H9 (cell line): ENCODE measurements at regions not wholly inside any gene's neighbourhood (a gene's known extent, or its start where the extent isn't known, plus 50 kb on each side); places are given as distances from the start of the nearest gene placed in this dataset.
A peak's percentile ranks its signal among the peaks of the same experiment; 100 is the strongest.

Experiments
- DNase-seq: peaks from one replicate; pipeline ENCODE4 v3.0.0-alpha.2; 2017
- H2AFZ ChIP-seq: one replicate; pipeline ENCODE4 v1.6.1; 2013; ENCODE audit warnings: mild to moderate bottlenecking, low read length, control low read depth, moderate library complexity
- H2AK5ac ChIP-seq: 2 replicates; pipeline ENCODE4 v1.6.1; 2013; ENCODE audit warnings: low read length, control low read depth, mixed read lengths; ENCODE audit not compliant: insufficient read length
- H2BK120ac ChIP-seq: one replicate; pipeline ENCODE4 v1.6.1; 2013; ENCODE audit warnings: low read depth, mild to moderate bottlenecking, low read length, control low read depth, inconsistent platforms; ENCODE audit not compliant: poor library complexity, severe bottlenecking
- H2BK12ac ChIP-seq: 2 replicates; pipeline ENCODE4 v1.6.1; 2013; ENCODE audit warnings: low read length, control low read depth, mixed read lengths, low read depth; ENCODE audit not compliant: insufficient read length
- H2BK15ac ChIP-seq: 2 replicates; pipeline ENCODE4 v1.6.1; 2013; ENCODE audit warnings: low read depth, low read length, control low read depth
- H2BK20ac ChIP-seq: one replicate; pipeline ENCODE4 v1.6.1; 2013; ENCODE audit warnings: low read depth, mild to moderate bottlenecking, low read length, control low read depth, inconsistent platforms; ENCODE audit not compliant: poor library complexity, severe bottlenecking
- H2BK5ac ChIP-seq: 2 replicates; pipeline ENCODE4 v1.6.1; 2013; ENCODE audit warnings: low read length, control low read depth, mixed read lengths; ENCODE audit not compliant: insufficient read length
- H3K14ac ChIP-seq: 2 replicates; pipeline ENCODE4 v1.6.1; 2013; ENCODE audit warnings: low read length, control low read depth; ENCODE audit not compliant: insufficient read depth
- H3K18ac ChIP-seq: 2 replicates; pipeline ENCODE4 v1.6.1; 2013; ENCODE audit warnings: low read depth, mild to moderate bottlenecking, mixed read lengths, low read length, control low read depth; ENCODE audit not compliant: insufficient read length
- H3K23ac ChIP-seq: 2 replicates; pipeline ENCODE4 v1.6.1; 2013; ENCODE audit warnings: low read length, control low read depth, mixed read lengths, low read depth; ENCODE audit not compliant: insufficient read length
- H3K23me2 ChIP-seq: 2 replicates; pipeline ENCODE4 v1.6.1; 2013; ENCODE audit warnings: low read depth, mild to moderate bottlenecking, mixed read lengths, low read length, control low read depth; ENCODE audit not compliant: insufficient read length, poor library complexity, severe bottlenecking
- H3K27ac ChIP-seq: 2 replicates; pipeline ENCODE4 v1.5.1; 2013; ENCODE audit warnings: low read length, control low read depth, mixed read lengths, low read depth; ENCODE audit not compliant: insufficient read length
- H3K27me3 ChIP-seq: 2 replicates; pipeline ENCODE4 v1.6.1; 2013; ENCODE audit warnings: low read length, control low read depth, inconsistent platforms; ENCODE audit not compliant: insufficient read depth
- H3K4ac ChIP-seq: 2 replicates; pipeline ENCODE4 v1.6.1; 2013; ENCODE audit warnings: low read depth, mild to moderate bottlenecking, control low read depth, inconsistent platforms, low read length, moderate library complexity
- H3K4me1 ChIP-seq: 2 replicates; pipeline ENCODE4 v1.6.1; 2013; ENCODE audit warnings: low read length, control low read depth, inconsistent platforms; ENCODE audit not compliant: insufficient read depth
- H3K4me2 ChIP-seq: 2 replicates; pipeline ENCODE4 v1.6.1; 2013; ENCODE audit warnings: low read length, control low read depth, mixed read lengths; ENCODE audit not compliant: insufficient read length, insufficient read depth
- H3K56ac ChIP-seq: 2 replicates; pipeline ENCODE4 v1.6.1; 2013; ENCODE audit warnings: low read depth, mild to moderate bottlenecking, mixed read lengths, low read length, control low read depth; ENCODE audit not compliant: insufficient read length
- H3K79me1 ChIP-seq: 2 replicates; pipeline ENCODE4 v1.6.1; 2013; ENCODE audit warnings: low read depth, mild to moderate bottlenecking, moderate library complexity, low read length, control low read depth, inconsistent platforms; ENCODE audit not compliant: insufficient read depth, poor library complexity, severe bottlenecking
- H3K79me2 ChIP-seq: 2 replicates; pipeline ENCODE4 v1.6.1; 2013; ENCODE audit warnings: low read length, control low read depth, inconsistent platforms; ENCODE audit not compliant: insufficient read depth
- H3K9ac ChIP-seq: 2 replicates; pipeline ENCODE4 v1.6.1; 2013; ENCODE audit warnings: low read length, control low read depth, mixed read lengths; ENCODE audit not compliant: insufficient read length; ENCODE audit errors: extremely low read depth
- H3K9me3 ChIP-seq: one replicate; pipeline ENCODE4 v1.6.1; 2013; ENCODE audit warnings: low read depth, low read length, inconsistent platforms; ENCODE audit not compliant: control insufficient read depth
- H3T11ph ChIP-seq: one replicate; pipeline ENCODE4 v1.6.1; 2013; ENCODE audit warnings: mild to moderate bottlenecking, low read length, control low read depth, inconsistent platforms
- H4K20me1 ChIP-seq: one replicate; pipeline ENCODE4 v1.6.1; 2013; ENCODE audit not compliant: control insufficient read depth, insufficient read length, insufficient read depth
- H4K5ac ChIP-seq: 2 replicates; pipeline ENCODE4 v1.6.1; 2013; ENCODE audit warnings: low read depth, mild to moderate bottlenecking, mixed read lengths, low read length, control low read depth; ENCODE audit not compliant: insufficient read length
- H4K8ac ChIP-seq: replicated peaks from 2 replicates; pipeline ENCODE4 v1.6.1; 2013; ENCODE audit warnings: low read length, control low read depth, mixed read lengths, low read depth; ENCODE audit not compliant: insufficient read length
- H4K91ac ChIP-seq: 2 replicates; pipeline ENCODE4 v1.6.1; 2013; ENCODE audit warnings: low read depth, mild to moderate bottlenecking, moderate library complexity, mixed read lengths, low read length, control low read depth; ENCODE audit not compliant: insufficient read length
- H3K27ac Mint-ChIP-seq, 3 experiments: 2 replicates in 2 of 3; 3 replicates in 1 of 3; pipeline ENCODE4 v1.8.0; 2020 to 2021; ENCODE audit warnings: mixed read lengths in 3 of 3, mild to moderate bottlenecking in 1 of 3, moderate library complexity in 1 of 3
- H3K27me3 Mint-ChIP-seq: 2 replicates; pipeline ENCODE4 v1.8.0; 2021; ENCODE audit warnings: low read depth, mild to moderate bottlenecking, moderate library complexity, mixed read lengths
- H3K36me3 Mint-ChIP-seq, 3 experiments: 2 replicates in 2 of 3; 3 replicates in 1 of 3; pipeline ENCODE4 v1.8.0; 2020 to 2021; ENCODE audit warnings: low read depth in 3 of 3, mixed read lengths in 3 of 3; ENCODE audit not compliant: insufficient read depth in 1 of 3
- H3K4me1 Mint-ChIP-seq, 2 experiments: 2 replicates each; pipeline ENCODE4 v1.8.0; 2020; ENCODE audit warnings: mixed read lengths in 2 of 2
- H3K4me3 Mint-ChIP-seq, 2 experiments: 2 replicates in 1 of 2; 3 replicates in 1 of 2; pipeline ENCODE4 v1.8.0; 2020 to 2021; ENCODE audit warnings: mild to moderate bottlenecking in 2 of 2, mixed read lengths in 2 of 2, moderate library complexity in 1 of 2
- H3K9me3 Mint-ChIP-seq, 2 experiments: 2 replicates in 1 of 2; 3 replicates in 1 of 2; pipeline ENCODE4 v1.8.0; 2020; ENCODE audit warnings: mild to moderate bottlenecking in 2 of 2, mixed read lengths in 2 of 2, moderate library complexity in 1 of 2
- TF ChIP-seq, protein P1 (sequence below): fragments of 200-600 bp; sonication (generic); conservative IDR thresholded peaks from 3 replicates; pipeline ENCODE4 v1.8.0; 2021; ENCODE audit warnings: antibody characterized with exemption, mild to moderate bottlenecking

DNA sequence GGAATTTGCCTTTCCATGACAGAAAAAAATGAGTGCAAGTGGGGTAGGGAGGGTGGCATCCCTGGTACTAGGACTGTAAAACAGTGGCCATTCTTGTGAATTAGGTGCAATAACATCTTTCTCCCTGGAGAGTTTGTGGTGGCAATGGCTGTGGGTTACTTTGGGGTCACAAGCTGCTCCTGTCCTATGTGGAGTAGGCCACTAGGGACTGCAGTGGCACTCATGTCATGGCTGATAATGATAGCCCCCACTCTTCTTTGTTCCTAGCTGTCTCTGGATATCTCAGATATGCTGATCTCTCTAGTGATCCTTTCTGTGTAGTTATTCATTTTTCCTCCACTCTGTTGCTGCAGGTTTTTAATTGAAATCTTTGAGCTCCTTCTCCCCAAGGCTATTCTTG, 270.5 kb upstream of the CHORDC1 start:
- TF ChIP-seq, protein P1, sequence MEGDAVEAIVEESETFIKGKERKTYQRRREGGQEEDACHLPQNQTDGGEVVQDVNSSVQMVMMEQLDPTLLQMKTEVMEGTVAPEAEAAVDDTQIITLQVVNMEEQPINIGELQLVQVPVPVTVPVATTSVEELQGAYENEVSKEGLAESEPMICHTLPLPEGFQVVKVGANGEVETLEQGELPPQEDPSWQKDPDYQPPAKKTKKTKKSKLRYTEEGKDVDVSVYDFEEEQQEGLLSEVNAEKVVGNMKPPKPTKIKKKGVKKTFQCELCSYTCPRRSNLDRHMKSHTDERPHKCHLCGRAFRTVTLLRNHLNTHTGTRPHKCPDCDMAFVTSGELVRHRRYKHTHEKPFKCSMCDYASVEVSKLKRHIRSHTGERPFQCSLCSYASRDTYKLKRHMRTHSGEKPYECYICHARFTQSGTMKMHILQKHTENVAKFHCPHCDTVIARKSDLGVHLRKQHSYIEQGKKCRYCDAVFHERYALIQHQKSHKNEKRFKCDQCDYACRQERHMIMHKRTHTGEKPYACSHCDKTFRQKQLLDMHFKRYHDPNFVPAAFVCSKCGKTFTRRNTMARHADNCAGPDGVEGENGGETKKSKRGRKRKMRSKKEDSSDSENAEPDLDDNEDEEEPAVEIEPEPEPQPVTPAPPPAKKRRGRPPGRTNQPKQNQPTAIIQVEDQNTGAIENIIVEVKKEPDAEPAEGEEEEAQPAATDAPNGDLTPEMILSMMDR, result 0 out of 3 replicates have a peak, but pooled peaks have one; percentile 16
- no peaks in the 10 kb centered on the region for H3K27me3 ChIP-seq
- H4K20me1 ChIP-seq, result no peaks in the 10 kb centered on the region
- no peak overlapping the region for H2AFZ ChIP-seq
- H3T11ph ChIP-seq, result no peak overlapping the region
- H3K79me2 ChIP-seq, result no peaks in the 10 kb centered on the region
- no peak overlapping the region for H4K8ac ChIP-seq
- H2BK15ac ChIP-seq, result no peak overlapping the region
- no peaks in the 10 kb centered on the region for H3K27me3 Mint-ChIP-seq
- H3K9ac ChIP-seq, result no peak overlapping the region
- no peaks in the 10 kb centered on the region for H3K79me1 ChIP-seq
- peaks cover 5 to 6% of the 10 kb centered on the region in 2 experiments; a peak in 2 of 4 replicates for H3K4me1 Mint-ChIP-seq
- H3K27ac Mint-ChIP-seq, result no peak overlapping the region
- H2BK5ac ChIP-seq, result no peak overlapping the region
- H3K4me1 ChIP-seq, result no peaks in the 10 kb centered on the region
- no peak overlapping the region for H3K27ac ChIP-seq
- no peak overlapping the region for H4K91ac ChIP-seq
- H3K23ac ChIP-seq, result no peak overlapping the region
- H3K4me2 ChIP-seq, result no peak overlapping the region
- no peak overlapping the region for H3K4ac ChIP-seq
- no peak overlapping the region for H2BK120ac ChIP-seq
- no peaks in the 10 kb centered on the region for H3K9me3 ChIP-seq
- no peak overlapping the region for H3K14ac ChIP-seq
- no peak for DNase-seq
- no peak overlapping the region for H3K4me3 Mint-ChIP-seq
- H3K18ac ChIP-seq, result no peak overlapping the region
- no peak overlapping the region for H2BK20ac ChIP-seq
- H2AK5ac ChIP-seq, result no peak overlapping the region
- no peak overlapping the region for H3K56ac ChIP-seq
- H3K23me2 ChIP-seq, result no peaks in the 10 kb centered on the region
- H3K9me3 Mint-ChIP-seq, result peaks cover 14 to 18% of the 10 kb centered on the region in 2 experiments; a peak in 4 of 5 replicates
- H4K5ac ChIP-seq, result no peak overlapping the region
- peaks cover 5 to 11% (median 6%) of the 10 kb centered on the region in 3 experiments; a peak in 5 of 7 replicates for H3K36me3 Mint-ChIP-seq
- H2BK12ac ChIP-seq, result no peak overlapping the region
